ENCODE measurements at regions not wholly inside any gene's neighbourhood (a gene's known extent, or its start where the extent isn't known, plus 50 kb on each side); places are given as distances from the start of the nearest gene placed in this dataset.

DNA sequence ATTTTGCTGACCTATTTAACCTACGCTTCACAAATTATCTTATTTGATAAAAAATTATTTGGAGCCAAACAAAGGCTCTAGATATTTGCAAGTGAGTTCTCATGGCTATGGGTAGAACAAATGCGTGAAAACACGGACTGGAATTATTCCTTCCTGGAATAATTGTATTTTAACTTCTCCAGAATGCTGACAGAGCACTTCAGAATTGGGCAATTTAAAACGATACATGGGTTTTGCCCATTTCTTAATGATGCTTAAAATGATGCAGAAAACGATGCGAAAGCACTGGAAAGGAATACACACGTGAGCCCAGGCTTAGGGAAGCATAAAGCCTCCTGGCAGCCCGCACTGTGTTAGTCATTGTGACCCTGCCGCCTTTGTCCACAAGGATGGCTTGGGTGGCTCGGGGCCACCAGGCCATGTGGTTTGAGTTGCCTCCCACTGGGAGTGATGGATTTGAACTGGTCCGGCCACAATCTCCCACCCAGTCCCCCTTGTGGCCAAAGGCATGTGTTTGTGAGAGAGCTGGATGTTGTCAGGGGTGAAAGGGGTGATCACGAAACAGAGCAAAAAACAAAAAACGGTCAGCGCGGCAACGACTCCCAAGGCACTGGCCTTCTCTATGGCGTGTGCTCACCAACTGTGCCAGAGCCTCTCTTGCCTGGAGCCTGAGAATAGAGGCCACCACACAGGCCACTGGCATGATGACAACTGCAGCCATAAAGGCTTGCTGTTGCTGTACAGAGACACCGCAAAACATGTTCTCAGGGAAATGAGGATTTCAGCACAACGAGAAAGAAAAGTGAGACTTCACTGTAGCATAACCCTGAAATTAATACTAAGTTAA is 234.2 kb upstream of the ADAMTS16 start:
- H3K27ac Mint-ChIP-seq (ENCODE audit: unreplicated experiment): no peak overlapping the region
- no peaks in the 10 kb centered on the region for H3K27me3 Mint-ChIP-seq (ENCODE audit: unreplicated experiment)
- peaks cover 2% of the 10 kb centered on the region for H3K4me1 Mint-ChIP-seq (ENCODE audit: low read depth, unreplicated experiment)
- TF ChIP-seq, protein P1, sequence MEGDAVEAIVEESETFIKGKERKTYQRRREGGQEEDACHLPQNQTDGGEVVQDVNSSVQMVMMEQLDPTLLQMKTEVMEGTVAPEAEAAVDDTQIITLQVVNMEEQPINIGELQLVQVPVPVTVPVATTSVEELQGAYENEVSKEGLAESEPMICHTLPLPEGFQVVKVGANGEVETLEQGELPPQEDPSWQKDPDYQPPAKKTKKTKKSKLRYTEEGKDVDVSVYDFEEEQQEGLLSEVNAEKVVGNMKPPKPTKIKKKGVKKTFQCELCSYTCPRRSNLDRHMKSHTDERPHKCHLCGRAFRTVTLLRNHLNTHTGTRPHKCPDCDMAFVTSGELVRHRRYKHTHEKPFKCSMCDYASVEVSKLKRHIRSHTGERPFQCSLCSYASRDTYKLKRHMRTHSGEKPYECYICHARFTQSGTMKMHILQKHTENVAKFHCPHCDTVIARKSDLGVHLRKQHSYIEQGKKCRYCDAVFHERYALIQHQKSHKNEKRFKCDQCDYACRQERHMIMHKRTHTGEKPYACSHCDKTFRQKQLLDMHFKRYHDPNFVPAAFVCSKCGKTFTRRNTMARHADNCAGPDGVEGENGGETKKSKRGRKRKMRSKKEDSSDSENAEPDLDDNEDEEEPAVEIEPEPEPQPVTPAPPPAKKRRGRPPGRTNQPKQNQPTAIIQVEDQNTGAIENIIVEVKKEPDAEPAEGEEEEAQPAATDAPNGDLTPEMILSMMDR (IDR thresholded peaks at IDR 0.05; ENCODE audit: partially characterized antibody, unreplicated experiment): peak; percentile 38
- no peaks in the 10 kb centered on the region for H3K36me3 Mint-ChIP-seq (ENCODE audit: unreplicated experiment)
- H3K9me3 Mint-ChIP-seq (ENCODE audit: unreplicated experiment): no peaks in the 10 kb centered on the region
- no peak for DNase-seq
- no peak overlapping the region for H3K4me3 Mint-ChIP-seq (ENCODE audit: unreplicated experiment)

DNA sequence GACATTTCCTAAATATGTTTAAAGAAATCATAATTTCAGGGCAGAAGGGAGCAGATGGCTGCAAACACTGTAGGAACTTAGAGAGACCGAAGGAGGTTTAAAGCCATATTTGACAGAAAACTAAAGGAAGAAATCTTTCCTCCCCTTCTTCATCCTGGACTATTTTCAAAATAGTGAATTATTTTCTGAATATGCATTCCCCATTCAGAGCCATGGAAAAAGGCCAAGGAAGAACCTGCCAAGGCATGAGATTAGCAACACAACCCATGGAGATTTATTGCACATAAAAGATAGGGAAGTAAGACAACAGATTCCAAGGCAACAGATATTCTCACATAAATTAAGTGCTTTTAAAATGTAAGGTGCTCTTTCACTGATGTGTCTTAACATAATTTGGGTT is 233.3 kb upstream of the ADAMTS16 start:
- TF ChIP-seq, protein P1 (IDR thresholded peaks at IDR 0.05; ENCODE audit: partially characterized antibody, unreplicated experiment): no peak
- DNase-seq: no peak
- Mint-ChIP-seq H3K4me3 (ENCODE audit: unreplicated experiment) (no peak overlapping the region), H3K27me3 (ENCODE audit: unreplicated experiment) (no peaks in the 10 kb centered on the region), H3K4me1 (ENCODE audit: low read depth, unreplicated experiment) (peaks cover 2% of the 10 kb centered on the region), H3K27ac (ENCODE audit: unreplicated experiment) (no peak overlapping the region), H3K9me3 (ENCODE audit: unreplicated experiment) (no peaks in the 10 kb centered on the region), H3K36me3 (ENCODE audit: unreplicated experiment) (no peaks in the 10 kb centered on the region)

DNA sequence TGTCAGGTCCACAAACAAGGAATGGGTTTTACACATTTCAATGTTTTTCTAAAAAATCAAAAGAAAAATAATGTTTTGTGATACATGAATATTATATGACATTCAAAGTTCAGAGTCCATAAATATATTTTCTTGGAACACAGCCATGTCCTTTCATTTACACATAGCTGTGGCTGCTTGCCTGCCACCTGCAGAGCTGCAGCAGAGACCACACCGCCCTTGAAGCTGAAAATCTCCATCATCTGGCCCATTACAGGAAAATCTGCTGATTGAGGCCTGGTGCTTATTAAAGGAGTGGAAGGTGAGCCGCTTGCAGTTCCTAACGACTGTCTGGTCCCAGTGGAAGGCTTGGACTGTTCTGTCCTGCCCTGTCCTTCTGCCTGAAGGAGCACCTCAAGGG is 232.6 kb upstream of the ADAMTS16 start:
- no peaks in the 10 kb centered on the region for H3K36me3 Mint-ChIP-seq (ENCODE audit: unreplicated experiment)
- no peaks in the 10 kb centered on the region for H3K9me3 Mint-ChIP-seq (ENCODE audit: unreplicated experiment)
- no peak overlapping the region for H3K4me3 Mint-ChIP-seq (ENCODE audit: unreplicated experiment)
- no peak for DNase-seq
- H3K4me1 Mint-ChIP-seq (ENCODE audit: low read depth, unreplicated experiment): peaks cover 2% of the 10 kb centered on the region
- no peaks in the 10 kb centered on the region for H3K27me3 Mint-ChIP-seq (ENCODE audit: unreplicated experiment)
- TF ChIP-seq, protein P1 (IDR thresholded peaks at IDR 0.05; ENCODE audit: partially characterized antibody, unreplicated experiment): no peak
- H3K27ac Mint-ChIP-seq (ENCODE audit: unreplicated experiment): no peak overlapping the region

DNA sequence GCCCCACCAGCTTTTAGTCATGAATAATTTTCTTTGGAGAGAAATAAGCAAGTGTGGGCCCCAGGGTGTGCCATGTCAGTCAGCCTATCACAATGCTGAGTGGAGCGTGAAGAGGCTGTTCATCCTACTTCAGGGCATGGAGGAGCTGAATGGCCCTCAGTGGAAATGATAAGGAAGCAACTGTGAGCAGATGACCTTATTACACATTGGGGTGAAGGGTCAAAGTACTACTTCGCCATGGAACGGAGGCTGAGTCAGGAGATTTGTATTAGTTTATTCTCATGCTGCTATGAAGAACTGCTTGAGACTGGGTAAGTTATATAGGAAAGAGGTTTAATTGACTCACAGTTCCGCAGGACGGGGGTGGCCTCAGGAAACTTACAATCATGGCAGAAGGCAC is 231.0 kb upstream of the ADAMTS16 start:
- DNase-seq: no peak
- peaks cover 2% of the 10 kb centered on the region for H3K4me1 Mint-ChIP-seq (ENCODE audit: low read depth, unreplicated experiment)
- H3K27ac Mint-ChIP-seq (ENCODE audit: unreplicated experiment): no peak overlapping the region
- no peaks in the 10 kb centered on the region for H3K27me3 Mint-ChIP-seq (ENCODE audit: unreplicated experiment)
- H3K9me3 Mint-ChIP-seq (ENCODE audit: unreplicated experiment): no peaks in the 10 kb centered on the region
- no peak overlapping the region for H3K4me3 Mint-ChIP-seq (ENCODE audit: unreplicated experiment)
- TF ChIP-seq, protein P1 (IDR thresholded peaks at IDR 0.05; ENCODE audit: partially characterized antibody, unreplicated experiment): no peak
- no peaks in the 10 kb centered on the region for H3K36me3 Mint-ChIP-seq (ENCODE audit: unreplicated experiment)

GRCh38 chr5:4911646-4912403 is 228.3 kb upstream of the ADAMTS16 start:
- H3K4me3 Mint-ChIP-seq (ENCODE audit: unreplicated experiment): no peak overlapping the region
- DNase-seq: no peak
- H3K27ac Mint-ChIP-seq (ENCODE audit: unreplicated experiment): no peak overlapping the region
- H3K36me3 Mint-ChIP-seq (ENCODE audit: unreplicated experiment): no peaks in the 10 kb centered on the region
- no peaks in the 10 kb centered on the region for H3K9me3 Mint-ChIP-seq (ENCODE audit: unreplicated experiment)
- peaks cover 2% of the 10 kb centered on the region for H3K4me1 Mint-ChIP-seq (ENCODE audit: low read depth, unreplicated experiment)
- H3K27me3 Mint-ChIP-seq (ENCODE audit: unreplicated experiment): no peaks in the 10 kb centered on the region
- TF ChIP-seq, protein P1 (IDR thresholded peaks at IDR 0.05; ENCODE audit: partially characterized antibody, unreplicated experiment): no peak

Data from glutamatergic neuron (in vitro differentiated cells).